NOMO-1 treated with dmso at 0.1 percent for 144 hours (cell line): ENCODE measurements at regions not wholly inside any gene's neighbourhood (a gene's known extent, or its start where the extent isn't known, plus 50 kb on each side); places are given as distances from the start of the nearest gene placed in this dataset.
"Not testable (repeated sequence)": the region's sequence is repeated elsewhere in the genome, so short reads cannot be mapped to it uniquely, and the experiment has no call there.

Source experiments
- DNase-seq: peaks from one replicate; lab custom pipeline; 2025; ENCODE audit not compliant: unreplicated experiment; lab: John Stamatoyannopoulos, UW

- DNase-seq = no peak
These were observed 176.7 kb upstream of the HSF2 start for GRCh38 chr6:122222761-122223160.

GRCh38 chr6:122223251-122223650, 176.2 kb upstream of the HSF2 start:
- no peak for DNase-seq

DNA sequence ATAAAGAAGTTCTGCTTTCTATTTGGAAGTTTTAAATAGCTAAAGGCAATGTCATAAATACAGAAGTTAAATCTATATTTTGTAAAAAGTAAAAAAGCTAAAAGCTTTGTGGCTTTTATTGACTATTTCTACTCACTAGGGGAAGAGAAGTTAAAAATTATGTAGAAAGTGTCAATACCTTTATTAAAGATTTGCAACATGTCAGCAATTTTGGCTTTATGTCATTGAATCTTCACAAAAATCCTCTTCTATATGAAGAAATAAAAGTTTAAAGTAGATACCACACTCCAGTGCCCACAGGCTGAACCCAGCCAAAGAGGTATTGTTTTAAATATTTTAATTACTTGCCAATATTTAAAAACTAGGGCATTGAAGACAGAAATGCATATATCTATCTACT, 160.6 kb upstream of the HSF2 start:
- no peak for DNase-seq

DNA sequence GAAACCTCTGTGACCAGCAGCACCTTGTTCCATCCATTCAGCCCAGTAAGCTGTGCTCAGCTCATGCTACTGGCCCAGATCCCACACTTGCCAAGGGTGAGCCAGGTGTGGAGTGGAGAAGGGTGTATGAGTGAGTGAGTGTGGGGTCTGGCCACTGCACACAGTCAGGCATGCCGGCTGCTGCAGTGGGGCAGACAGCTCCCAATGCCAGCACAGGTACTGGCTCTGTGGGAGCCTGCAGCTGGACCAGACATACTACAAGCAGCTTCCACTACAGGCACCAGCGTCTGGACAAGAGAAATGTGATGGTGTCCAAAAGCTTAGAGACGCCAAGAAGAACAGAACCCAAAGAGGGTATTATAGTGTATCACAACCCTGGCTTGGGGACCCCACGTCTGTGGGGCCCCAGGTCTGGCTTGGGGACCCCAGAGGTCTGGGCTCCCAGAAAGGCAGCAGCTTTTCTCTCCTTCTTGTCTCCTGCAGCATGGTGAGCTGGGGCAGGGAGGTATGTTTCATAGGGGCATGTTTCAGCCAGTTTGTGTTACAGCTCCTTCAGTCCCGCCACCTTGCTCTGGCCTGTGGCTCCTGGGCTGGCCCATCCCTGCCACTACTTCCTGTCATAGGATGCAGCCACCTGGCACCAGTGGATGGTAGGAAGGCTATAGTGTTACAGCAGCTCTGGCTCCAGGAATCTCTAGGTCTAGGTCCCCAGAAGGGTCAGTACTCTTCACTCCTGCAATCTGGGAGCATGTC, 152.4 kb upstream of the HSF2 start:
- no peak for DNase-seq

DNA sequence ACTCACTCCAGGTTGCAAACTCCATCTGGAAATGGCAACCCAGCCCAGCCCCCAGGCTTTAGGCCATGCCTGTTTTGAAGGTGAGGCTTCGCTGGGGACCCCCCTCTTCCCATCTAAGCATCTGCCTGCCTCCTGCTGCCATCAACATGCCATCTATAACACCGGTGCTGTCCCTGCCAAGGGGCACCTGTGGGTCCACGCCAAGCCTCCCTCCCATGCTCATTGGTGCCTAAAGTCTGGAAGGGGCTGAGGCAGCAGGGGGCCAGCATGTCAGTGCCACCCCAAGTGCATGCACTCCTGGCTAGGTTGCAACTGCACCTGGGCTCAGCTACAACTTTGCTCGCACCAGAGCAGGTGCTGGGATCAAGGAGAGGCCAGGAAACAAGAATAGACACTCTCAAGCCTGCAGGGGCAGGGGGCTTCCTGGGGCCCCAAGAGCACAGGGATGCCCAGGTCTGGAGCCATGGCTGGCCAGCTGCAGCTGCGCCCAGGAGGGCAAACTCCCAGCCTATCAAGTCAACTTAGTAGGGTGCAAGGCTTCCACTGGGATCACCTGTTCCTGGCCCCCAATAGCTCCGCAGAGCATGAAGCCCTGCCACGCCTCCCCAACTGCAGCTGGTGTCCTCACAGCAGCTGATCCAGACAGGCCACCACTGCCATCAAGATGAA, 151.3 kb upstream of the HSF2 start:
- no peak for DNase-seq

DNA sequence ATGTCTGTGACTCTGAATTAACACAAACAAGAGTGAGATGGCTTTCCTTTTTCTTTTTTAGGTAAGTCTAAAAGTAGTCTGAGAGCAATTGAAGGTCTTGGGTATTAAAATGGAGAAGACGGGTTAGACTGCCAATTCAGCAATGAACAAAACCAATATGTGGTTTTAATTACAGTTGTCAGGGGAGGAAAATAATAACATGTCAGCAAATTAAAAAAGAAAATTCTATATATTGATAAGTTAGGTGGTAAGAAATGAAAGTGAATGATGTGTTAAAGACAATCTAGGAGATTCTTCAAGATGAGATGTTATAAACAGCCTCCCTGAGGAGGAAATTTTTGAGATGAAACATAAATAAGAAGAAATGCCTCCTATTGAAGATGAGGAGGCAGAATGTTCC, 150.6 kb upstream of the HSF2 start:
- DNase-seq = no peak

DNA sequence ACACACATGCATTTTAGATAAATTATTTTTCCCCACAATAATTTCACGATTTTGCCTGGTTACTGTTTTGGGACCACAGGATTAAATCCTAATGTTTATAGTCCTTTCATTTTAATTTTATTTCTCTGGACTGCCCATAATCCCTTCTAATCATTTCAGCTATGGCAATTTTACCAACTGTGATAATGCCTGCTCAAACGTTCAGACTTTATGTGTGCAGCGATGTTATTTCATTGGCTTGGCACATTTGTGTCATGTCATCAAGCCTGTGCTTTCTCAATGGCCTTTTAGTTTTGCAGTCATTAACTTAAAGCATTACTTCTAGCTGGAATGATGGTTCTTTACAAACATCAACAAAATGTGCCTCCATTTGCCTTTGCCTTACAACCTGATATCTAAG, 140.6 kb upstream of the HSF2 start:
- DNase-seq = no peak

DNA sequence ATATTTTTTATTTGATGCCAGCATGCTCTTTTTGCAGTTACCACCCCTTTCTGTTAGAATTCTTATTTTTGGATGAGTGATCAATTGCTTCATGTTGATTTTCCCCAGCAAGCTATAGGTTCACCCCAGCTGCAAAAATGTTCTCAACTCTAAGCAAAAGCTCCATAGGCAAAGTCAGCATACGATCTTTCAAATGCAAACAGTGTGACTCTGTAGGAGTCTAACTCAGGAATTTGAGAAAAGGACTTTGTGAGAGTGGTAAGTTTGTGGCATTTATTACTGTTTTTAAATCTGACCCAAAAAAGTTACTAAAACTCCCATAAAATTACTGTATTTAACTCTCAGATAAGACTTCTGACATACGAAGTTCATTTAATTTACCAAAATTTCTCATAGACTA, 134.9 kb upstream of the HSF2 start:
- no peak for DNase-seq

DNA sequence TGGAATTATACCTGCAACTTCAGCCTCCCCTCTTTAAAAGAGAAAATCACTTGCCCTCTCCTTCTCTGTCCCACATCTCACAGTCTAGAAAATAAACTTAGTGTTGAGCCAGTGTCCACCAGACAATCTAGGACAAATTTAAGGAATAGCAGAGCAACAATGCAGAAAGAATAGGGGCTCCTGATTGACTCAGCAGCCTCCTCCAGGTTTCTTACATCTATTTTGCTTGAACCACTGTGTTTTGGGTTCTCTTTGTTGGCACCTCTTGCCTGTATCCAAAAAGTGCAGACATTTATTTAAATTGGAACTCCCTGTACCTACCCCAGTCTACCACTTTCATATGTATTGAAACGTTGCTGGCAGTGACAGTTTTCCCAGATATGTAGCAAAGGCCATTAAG, 133.7 kb upstream of the HSF2 start:
- no peak for DNase-seq

DNA sequence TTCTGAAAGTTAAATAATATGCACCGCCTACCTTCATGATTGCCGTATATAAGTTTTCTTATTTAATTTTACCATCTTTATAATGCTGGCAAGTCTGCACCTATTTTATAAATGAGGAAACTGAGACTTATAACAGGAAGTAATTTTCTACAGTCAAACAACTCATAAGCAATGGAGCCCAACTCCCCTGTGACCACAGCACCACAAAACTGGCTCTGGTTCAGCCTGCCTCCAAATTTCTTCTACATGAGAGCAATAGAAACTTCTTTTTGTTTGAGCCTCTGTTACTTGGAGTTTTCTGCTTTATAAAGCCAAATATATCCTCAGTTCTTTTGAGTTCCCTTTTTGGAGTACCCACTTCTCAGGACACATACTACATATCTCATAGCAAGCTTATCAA, 131.1 kb upstream of the HSF2 start:
- no peak for DNase-seq

GRCh38 chr6:122276637-122277036, 122.8 kb upstream of the HSF2 start:
- DNase-seq = no peak

GRCh38 chr6:122280105-122281021, 119.1 kb upstream of the HSF2 start:
- not testable (repeated sequence) for DNase-seq

DNA sequence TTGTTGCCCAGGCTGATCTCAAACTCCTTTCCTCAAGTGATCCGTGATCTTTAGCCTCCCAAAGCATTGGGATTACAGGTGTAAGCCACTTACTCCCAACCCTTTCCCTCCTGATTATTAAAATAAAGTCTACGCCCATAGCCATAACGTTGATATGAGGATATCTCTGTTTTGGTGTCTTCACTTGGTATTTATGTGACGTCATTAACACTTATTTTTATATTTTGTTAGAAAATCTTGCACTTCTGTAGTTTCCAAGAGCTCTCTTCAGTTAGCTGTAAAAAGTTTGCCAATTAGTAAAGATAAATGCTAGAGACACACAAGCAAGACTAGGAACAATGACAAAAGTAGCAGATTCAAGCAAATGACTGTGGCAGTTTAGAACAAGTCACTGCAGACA, 115.6 kb upstream of the HSF2 start:
- DNase-seq = no peak

DNA sequence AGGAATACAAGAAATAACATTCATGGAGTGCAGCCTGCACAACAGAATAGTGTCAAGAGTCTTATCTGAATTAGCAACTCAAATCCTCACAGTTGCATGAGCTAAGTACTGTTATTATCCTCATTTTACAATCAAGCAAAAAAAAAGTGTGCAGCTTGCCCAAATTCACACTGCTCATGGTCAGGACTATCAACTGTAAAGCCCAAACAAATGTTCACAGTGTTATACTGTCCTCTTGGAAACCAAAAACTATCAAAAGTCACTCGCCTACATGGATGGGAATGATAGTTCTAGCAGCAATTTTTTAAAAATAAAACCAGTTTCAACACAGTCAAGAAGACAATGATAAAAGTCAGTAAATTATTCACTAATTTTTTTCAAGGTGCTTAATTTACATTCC, 114.6 kb upstream of the HSF2 start:
- no peak for DNase-seq

- no peak for DNase-seq
These were observed 114.0 kb upstream of the HSF2 start for GRCh38 chr6:122285292-122285913.

DNA sequence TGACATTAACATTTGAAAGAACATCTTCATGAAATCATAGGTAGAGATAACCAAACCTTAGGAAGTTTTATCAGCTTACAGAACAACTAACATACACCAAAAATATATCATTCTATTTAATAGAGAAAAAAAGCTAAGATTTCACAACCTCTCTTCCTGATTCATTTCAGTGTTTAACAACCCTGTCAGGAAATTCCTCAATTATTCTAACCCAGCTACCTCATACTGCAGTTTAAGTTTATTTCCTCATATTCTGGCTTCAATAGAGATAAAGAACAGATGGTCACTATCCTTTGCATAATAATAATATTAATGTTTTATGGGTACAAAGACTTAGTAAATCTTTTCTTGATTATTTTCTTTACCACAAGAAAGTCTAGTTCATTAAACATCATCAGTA, 112.9 kb upstream of the HSF2 start:
- no peak for DNase-seq

- no peak for DNase-seq
These were observed 109.5 kb upstream of the HSF2 start for GRCh38 chr6:122289762-122290539.

- no peak for DNase-seq
These were observed 102.4 kb upstream of the HSF2 start for GRCh38 chr6:122297010-122297409.

GRCh38 chr6:122302067-122302466, 97.4 kb upstream of the HSF2 start:
- no peak for DNase-seq

GRCh38 chr6:122307577-122307976, 91.9 kb upstream of the HSF2 start:
- DNase-seq = no peak

GRCh38 chr6:122308074-122308473, 91.4 kb upstream of the HSF2 start:
- no peak for DNase-seq
